Epithelial cell of proximal tubule (primary cell): ENCODE measurements at regions not wholly inside any gene's neighbourhood (a gene's known extent, or its start where the extent isn't known, plus 50 kb on each side); places are given as distances from the start of the nearest gene placed in this dataset.
"Not testable (repeated sequence)": the region's sequence is repeated elsewhere in the genome, so short reads cannot be mapped to it uniquely, and the experiment has no call there.

ENCODE experiments used
- DNase-seq: peaks from one replicate; pipeline ENCODE4 v3.0.0-alpha.2; 2011; ENCODE audit warnings: low read depth
- H3K4me3 ChIP-seq: 2 replicates; pipeline ENCODE4 v1.5.1; 2011; ENCODE audit warnings: low read depth, mild to moderate bottlenecking, low read length
- TF ChIP-seq, protein P1 (sequence below): conservative IDR thresholded peaks from 2 replicates; pipeline ENCODE4 v1.5.1; 2012; ENCODE audit warnings: low read depth, mild to moderate bottlenecking, low read length

DNA sequence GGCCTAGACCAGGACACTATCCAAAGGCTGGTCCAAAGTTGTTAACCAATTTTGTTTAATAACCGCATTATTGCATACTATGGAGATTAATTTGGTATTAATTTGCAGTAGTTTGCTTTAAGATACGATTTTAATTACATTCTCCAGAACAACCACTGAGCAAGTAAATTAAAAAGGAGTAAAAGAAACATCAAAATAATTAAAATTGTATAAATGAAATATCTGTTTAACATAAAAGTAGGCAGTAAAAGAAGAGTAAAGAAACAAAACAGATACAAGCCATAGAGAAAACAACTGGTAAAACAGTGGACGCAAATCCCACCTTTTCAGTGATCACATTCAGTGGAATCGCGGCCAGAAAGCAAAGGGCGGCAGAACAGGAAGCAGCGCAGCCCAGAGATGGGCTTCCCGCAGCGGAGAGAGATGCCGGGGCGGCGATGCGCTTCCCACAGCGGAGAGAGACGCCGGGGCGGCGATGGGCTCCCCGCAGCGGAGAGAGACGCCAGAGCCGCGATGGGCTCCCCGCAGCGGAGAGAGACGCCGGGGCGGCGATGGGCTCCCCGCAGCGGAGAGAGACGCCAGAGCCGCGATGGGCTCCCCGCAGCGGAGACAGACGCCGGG, 176.8 kb downstream of the RTP5 start:
- no peak overlapping the region for H3K4me3 ChIP-seq
- TF ChIP-seq, protein P1, sequence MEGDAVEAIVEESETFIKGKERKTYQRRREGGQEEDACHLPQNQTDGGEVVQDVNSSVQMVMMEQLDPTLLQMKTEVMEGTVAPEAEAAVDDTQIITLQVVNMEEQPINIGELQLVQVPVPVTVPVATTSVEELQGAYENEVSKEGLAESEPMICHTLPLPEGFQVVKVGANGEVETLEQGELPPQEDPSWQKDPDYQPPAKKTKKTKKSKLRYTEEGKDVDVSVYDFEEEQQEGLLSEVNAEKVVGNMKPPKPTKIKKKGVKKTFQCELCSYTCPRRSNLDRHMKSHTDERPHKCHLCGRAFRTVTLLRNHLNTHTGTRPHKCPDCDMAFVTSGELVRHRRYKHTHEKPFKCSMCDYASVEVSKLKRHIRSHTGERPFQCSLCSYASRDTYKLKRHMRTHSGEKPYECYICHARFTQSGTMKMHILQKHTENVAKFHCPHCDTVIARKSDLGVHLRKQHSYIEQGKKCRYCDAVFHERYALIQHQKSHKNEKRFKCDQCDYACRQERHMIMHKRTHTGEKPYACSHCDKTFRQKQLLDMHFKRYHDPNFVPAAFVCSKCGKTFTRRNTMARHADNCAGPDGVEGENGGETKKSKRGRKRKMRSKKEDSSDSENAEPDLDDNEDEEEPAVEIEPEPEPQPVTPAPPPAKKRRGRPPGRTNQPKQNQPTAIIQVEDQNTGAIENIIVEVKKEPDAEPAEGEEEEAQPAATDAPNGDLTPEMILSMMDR: no peak
- no peak for DNase-seq

- no peak for DNase-seq
- no peak overlapping the region for H3K4me3 ChIP-seq
- TF ChIP-seq, protein P1: no peak
Observed at GRCh38 chr2:242047963-242048362, 178.4 kb downstream of the RTP5 start.

DNA sequence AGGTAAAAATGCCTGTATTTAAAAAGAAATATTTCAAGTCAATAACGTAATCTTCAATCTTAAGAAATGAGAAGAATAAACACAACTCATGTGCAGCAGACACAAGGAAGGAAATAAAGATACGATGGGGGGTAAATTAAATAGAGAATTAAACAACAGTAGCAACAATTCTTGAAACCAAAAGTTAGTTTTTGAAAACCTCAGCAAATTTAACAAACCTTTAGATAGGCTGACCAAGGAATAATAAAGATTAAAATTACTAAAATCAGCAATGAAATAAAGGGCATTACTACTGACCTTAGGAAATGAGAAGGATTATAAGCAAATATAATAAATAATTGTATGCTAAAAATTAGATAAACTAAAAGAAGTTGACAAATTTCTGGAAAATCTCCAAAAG, 178.9 kb downstream of the RTP5 start:
- no peak overlapping the region for H3K4me3 ChIP-seq
- no peak for DNase-seq
- TF ChIP-seq, protein P1: no peak

DNA sequence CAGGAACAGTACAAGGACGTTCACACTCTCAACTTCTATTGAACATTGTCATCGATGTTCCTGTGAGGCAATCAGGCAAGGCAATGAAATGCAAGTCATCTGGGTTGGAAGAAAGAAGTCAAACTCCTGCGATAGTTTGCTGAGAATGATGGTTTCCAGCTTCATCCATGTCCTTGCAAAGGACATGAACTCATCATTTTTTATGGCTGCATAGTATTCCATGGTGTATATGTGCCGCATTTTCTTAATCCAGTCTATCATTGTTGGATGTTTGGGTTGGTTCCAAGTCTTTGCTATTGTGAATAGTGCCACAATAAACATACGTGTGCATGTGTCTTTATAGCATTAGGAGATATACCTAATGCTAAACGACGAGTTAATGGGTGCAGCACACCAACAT, 180.0 kb downstream of the RTP5 start:
- not testable (repeated sequence) for H3K4me3 ChIP-seq, DNase-seq

GRCh38 chr2:242051463-242051862, 181.9 kb downstream of the RTP5 start:
- H3K4me3 ChIP-seq: no peak overlapping the region
- no peak for DNase-seq
- TF ChIP-seq, protein P1: no peak

DNA sequence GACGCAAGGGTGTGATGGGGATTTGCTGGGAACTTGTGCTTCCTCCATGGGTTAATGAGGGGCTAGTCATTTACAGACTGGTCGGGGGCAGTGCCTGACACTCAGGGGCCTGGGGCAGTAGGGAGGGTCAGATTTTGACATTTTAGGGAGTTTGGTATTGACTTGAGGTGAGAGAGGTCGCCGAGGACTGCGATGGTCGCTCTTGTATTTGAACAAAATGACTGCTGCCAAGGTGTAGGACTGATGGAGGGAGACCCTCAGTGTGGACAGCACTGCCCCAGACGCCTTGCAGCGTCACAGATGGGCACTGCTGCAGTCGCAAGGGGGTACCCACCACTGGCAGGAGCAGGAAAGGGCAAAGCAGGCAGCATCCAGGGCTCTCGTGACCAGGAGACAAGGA, 182.9 kb downstream of the RTP5 start:
- no peak for DNase-seq
- H3K4me3 ChIP-seq: no peak overlapping the region
- TF ChIP-seq, protein P1: no peak

GRCh38 chr2:242053921-242054320, 184.4 kb downstream of the RTP5 start:
- TF ChIP-seq, protein P1: no peak
- DNase-seq: no peak
- H3K4me3 ChIP-seq: no peak overlapping the region
